MM.1S (cell line): ENCODE measurements at regions not wholly inside any gene's neighbourhood (a gene's known extent, or its start where the extent isn't known, plus 50 kb on each side); places are given as distances from the start of the nearest gene placed in this dataset.

Experiments
- EZH2 ChIP-seq: fragments of 300-600 bp; sonication (generic); optimal IDR thresholded peaks from 2 replicates; pipeline ENCODE3; 2017; ENCODE audit warnings: low read depth, mild to moderate bottlenecking, antibody characterized with exemption, low read length, mixed read lengths
- TF ChIP-seq, protein P1 (sequence below): fragments of 300-600 bp; sonication (generic); IDR thresholded peaks from 2 replicates; pipeline ENCODE4 v1.5.1; 2016; ENCODE audit warnings: antibody characterized with exemption, low read length, mixed read lengths

DNA sequence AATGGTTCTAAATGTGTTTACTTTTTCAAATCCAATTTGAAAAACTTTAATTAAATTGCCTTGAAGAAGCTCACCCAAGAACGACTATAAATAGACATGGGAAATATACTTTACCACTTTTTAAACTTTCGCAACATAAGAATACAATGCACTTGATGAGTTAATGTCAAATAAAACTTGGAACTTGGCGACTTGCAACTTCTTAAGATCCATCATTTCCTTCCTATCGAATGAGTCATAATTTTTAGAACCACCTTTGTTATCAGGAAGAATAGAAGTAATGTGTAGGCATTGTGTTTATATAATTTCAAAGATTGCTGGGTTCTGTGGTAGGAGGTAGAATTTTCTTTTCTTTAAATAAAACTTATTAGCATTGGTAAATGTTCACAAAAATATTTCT is 1417.4 kb upstream of the FLRT2 start:
- TF ChIP-seq, protein P1, sequence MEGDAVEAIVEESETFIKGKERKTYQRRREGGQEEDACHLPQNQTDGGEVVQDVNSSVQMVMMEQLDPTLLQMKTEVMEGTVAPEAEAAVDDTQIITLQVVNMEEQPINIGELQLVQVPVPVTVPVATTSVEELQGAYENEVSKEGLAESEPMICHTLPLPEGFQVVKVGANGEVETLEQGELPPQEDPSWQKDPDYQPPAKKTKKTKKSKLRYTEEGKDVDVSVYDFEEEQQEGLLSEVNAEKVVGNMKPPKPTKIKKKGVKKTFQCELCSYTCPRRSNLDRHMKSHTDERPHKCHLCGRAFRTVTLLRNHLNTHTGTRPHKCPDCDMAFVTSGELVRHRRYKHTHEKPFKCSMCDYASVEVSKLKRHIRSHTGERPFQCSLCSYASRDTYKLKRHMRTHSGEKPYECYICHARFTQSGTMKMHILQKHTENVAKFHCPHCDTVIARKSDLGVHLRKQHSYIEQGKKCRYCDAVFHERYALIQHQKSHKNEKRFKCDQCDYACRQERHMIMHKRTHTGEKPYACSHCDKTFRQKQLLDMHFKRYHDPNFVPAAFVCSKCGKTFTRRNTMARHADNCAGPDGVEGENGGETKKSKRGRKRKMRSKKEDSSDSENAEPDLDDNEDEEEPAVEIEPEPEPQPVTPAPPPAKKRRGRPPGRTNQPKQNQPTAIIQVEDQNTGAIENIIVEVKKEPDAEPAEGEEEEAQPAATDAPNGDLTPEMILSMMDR: no peak
- TF ChIP-seq EZH2: no peak
